ENCODE measurements at regions not wholly inside any gene's neighbourhood (a gene's known extent, or its start where the extent isn't known, plus 50 kb on each side); places are given as distances from the start of the nearest gene placed in this dataset.
A peak's percentile ranks its signal among the peaks of the same experiment; 100 is the strongest.

- DNase-seq (ENCODE audit: low spot score) = no peak
These were observed 137.8 kb upstream of the KLHL29 start for GRCh38 chr2:23246992-23247683.

- no peak for DNase-seq (ENCODE audit: low spot score)
These were observed 136.3 kb upstream of the KLHL29 start for GRCh38 chr2:23248667-23249066.

GRCh38 chr2:23249348-23249747 lies 135.6 kb upstream of the KLHL29 start:
- DNase-seq (ENCODE audit: low spot score) = no peak

GRCh38 chr2:23250371-23250770 lies 134.6 kb upstream of the KLHL29 start:
- DNase-seq (ENCODE audit: low spot score) = no peak

GRCh38 chr2:23256643-23257042 lies 128.3 kb upstream of the KLHL29 start:
- DNase-seq (ENCODE audit: low spot score) = no peak

- DNase-seq (ENCODE audit: low spot score) = no peak
These were observed 124.4 kb upstream of the KLHL29 start for GRCh38 chr2:23260621-23261020.

- DNase-seq (ENCODE audit: low spot score) = no peak
These were observed 116.3 kb upstream of the KLHL29 start for GRCh38 chr2:23268467-23269263.

- no peak for DNase-seq (ENCODE audit: low spot score)
These were observed 115.2 kb upstream of the KLHL29 start for GRCh38 chr2:23269747-23270146.

- DNase-seq (ENCODE audit: low spot score) = no peak
These were observed 114.2 kb upstream of the KLHL29 start for GRCh38 chr2:23270810-23271209.

- no peak for DNase-seq (ENCODE audit: low spot score)
These were observed 113.7 kb upstream of the KLHL29 start for GRCh38 chr2:23271230-23271629.

GRCh38 chr2:23273786-23274185 lies 111.2 kb upstream of the KLHL29 start:
- peak; percentile 31 for DNase-seq (ENCODE audit: low spot score)

GRCh38 chr2:23280401-23280800 lies 104.6 kb upstream of the KLHL29 start:
- DNase-seq (ENCODE audit: low spot score) = peak; percentile 25

- peak; percentile 48 for DNase-seq (ENCODE audit: low spot score)
These were observed 101.3 kb upstream of the KLHL29 start for GRCh38 chr2:23283653-23284052.

- DNase-seq (ENCODE audit: low spot score) = no peak
These were observed 99.7 kb upstream of the KLHL29 start for GRCh38 chr2:23285091-23285800.

- no peak for DNase-seq (ENCODE audit: low spot score)
These were observed 98.8 kb upstream of the KLHL29 start for GRCh38 chr2:23286031-23286757.

- no peak for DNase-seq (ENCODE audit: low spot score)
These were observed 97.9 kb upstream of the KLHL29 start for GRCh38 chr2:23286758-23287704.

GRCh38 chr2:23289671-23290070 lies 95.3 kb upstream of the KLHL29 start:
- DNase-seq (ENCODE audit: low spot score) = no peak

GRCh38 chr2:23291239-23291638 lies 93.7 kb upstream of the KLHL29 start:
- no peak for DNase-seq (ENCODE audit: low spot score)

- DNase-seq (ENCODE audit: low spot score) = no peak
These were observed 93.0 kb upstream of the KLHL29 start for GRCh38 chr2:23292024-23292423.

- peak; percentile 21 for DNase-seq (ENCODE audit: low spot score)
These were observed 91.9 kb upstream of the KLHL29 start for GRCh38 chr2:23293063-23293462.

- no peak for DNase-seq (ENCODE audit: low spot score)
These were observed 91.2 kb upstream of the KLHL29 start for GRCh38 chr2:23293731-23294130.

Measured in SW480 (cell line).